ENCODE measurements at regions not wholly inside any gene's neighbourhood (a gene's known extent, or its start where the extent isn't known, plus 50 kb on each side); places are given as distances from the start of the nearest gene placed in this dataset.

DNA sequence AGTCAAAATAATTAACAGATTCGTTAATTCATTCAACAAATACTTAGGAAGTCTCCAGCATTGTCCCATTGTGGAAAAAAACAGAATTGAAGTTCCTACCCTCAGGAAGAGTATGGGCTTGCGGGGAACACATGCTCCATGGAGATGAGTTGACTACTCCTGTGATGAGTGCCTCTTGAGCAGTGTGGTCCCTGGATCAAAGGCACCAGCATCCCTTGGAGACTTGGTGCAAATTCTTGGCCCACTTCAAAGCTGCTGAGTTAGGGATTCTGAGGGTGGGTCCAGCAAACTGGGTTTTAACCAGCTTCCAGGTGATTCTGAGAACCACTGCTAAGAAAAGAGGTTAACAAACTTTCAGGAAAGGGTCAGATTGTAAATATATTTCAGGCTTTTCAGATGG lies 361.6 kb downstream of the MYCN start:
- ChIA-PET CTCF (no interaction called here), POLR2A (no interaction called here)
- DNase-seq (ENCODE audit: extremely low spot score): no peak
- TF ChIP-seq, protein P1, sequence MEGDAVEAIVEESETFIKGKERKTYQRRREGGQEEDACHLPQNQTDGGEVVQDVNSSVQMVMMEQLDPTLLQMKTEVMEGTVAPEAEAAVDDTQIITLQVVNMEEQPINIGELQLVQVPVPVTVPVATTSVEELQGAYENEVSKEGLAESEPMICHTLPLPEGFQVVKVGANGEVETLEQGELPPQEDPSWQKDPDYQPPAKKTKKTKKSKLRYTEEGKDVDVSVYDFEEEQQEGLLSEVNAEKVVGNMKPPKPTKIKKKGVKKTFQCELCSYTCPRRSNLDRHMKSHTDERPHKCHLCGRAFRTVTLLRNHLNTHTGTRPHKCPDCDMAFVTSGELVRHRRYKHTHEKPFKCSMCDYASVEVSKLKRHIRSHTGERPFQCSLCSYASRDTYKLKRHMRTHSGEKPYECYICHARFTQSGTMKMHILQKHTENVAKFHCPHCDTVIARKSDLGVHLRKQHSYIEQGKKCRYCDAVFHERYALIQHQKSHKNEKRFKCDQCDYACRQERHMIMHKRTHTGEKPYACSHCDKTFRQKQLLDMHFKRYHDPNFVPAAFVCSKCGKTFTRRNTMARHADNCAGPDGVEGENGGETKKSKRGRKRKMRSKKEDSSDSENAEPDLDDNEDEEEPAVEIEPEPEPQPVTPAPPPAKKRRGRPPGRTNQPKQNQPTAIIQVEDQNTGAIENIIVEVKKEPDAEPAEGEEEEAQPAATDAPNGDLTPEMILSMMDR (IDR thresholded peaks at IDR 0.05; ENCODE audit: control extremely low read depth, extremely low read depth, low read depth, missing control alignments): no peak

DNA sequence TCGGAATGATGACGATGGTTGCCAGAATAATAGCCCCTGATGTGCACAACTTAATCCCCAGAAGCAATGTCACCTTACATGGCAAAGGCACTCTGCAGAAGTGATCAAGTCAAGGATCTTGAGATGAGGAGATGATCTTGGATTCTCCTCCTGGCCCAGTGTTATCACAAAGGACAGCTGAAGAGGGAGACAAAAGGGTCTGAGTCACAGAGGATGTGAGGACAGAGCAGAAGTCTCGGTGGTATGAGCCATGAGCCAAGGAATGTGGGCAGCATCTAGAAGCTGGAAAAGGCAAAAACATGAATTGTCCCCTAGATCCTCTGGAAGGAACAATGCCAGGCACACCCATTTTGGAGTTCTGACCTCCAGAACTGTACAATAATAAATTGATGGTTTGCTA lies 358.5 kb downstream of the MYCN start:
- ChIA-PET POLR2A (no interaction called here), CTCF (interaction anchor here (0.8 to 1.1 kb wide), 2 partner anchors 12 to 40 kb away, joined by 3 read pairs; no protein-coding TSS in a partner anchor)
- TF ChIP-seq, protein P1 (IDR thresholded peaks at IDR 0.05; ENCODE audit: control extremely low read depth, extremely low read depth, low read depth, missing control alignments): no peak
- no peak for DNase-seq (ENCODE audit: extremely low spot score)

DNA sequence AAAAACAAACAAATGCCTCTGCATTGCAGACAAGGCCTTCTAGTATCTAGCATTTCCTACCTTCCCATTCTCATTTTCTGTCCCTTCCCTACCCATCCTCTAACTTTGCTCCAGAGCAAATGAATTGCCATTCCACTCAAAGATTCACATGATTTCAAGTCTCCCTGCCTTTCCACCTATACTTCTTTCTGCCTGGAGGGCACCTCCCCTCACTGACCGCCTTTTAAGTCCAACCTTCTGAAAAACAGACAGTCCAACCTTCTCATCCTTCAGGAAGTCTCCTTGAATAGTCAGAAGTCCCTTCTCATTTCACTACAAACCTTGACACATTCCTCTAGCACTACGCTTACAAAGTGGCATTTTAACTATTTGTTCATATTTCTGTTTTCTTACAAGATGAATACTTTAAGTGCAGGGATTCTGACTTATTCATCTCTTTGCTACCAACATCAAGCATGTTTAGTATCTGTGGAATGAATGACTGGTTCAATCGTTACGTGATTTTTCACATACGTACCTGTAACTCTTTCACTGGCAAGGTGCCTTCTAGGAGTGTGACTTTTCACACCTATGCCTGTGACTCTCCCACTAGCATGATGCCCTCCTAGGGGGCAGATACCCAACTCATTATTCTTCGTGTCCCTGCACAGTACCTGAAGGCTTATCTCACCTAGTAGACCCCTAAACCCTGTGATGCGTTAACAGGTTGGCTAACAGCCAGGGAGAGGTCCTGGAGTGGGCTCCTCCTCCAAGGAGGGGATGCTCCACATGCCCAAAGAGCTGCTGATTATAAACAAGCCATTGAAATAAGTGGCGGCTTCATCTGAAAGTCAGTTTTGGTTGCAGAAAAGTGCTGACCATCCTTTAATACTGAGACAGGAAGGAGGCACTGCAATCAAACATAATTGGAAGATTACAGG lies 356.2 kb downstream of the MYCN start:
- CTCF ChIA-PET: no interaction called here
- TF ChIP-seq, protein P1 (IDR thresholded peaks at IDR 0.05; ENCODE audit: control extremely low read depth, extremely low read depth, low read depth, missing control alignments): no peak
- DNase-seq (ENCODE audit: extremely low spot score): no peak
- POLR2A ChIA-PET: no interaction called here

DNA sequence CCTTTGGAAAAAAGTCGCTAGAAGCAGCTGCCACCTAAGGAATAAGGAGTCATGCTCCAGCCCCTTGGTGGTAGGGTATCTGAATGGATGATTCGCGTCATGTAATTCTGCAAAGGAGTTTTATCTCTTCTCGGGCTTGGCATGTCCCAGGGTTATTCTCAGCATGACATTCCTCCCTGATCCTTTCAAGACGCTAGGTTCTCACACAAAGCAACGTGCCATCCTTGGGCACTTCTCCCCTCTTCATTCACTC lies 355.6 kb downstream of the MYCN start:
- TF ChIP-seq, protein P1 (IDR thresholded peaks at IDR 0.05; ENCODE audit: control extremely low read depth, extremely low read depth, low read depth, missing control alignments): no peak
- ChIA-PET CTCF (no interaction called here), POLR2A (no interaction called here)
- no peak for DNase-seq (ENCODE audit: extremely low spot score)

DNA sequence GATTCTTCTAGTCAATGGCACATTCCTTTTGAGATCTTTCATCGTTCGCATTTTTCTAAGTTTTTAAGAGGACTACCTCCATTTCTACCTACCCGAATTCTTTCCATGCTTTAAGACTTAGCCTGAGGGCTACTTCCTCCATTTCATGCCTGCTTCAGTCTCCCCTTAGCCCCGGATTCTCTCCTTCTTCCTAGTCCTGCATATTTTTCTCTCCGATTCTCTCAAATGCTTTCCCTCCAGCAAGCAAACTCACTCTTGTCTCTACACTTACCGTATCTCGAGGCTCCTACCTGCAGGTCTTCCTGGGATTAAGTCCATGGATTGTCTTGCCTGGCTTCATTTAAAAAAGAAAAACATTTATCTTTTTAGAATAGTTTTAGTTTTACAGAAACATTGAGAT lies 354.4 kb downstream of the MYCN start:
- TF ChIP-seq, protein P1 (IDR thresholded peaks at IDR 0.05; ENCODE audit: control extremely low read depth, extremely low read depth, low read depth, missing control alignments): no peak
- POLR2A ChIA-PET: no interaction called here
- CTCF ChIA-PET: interaction anchor here (1.1 kb wide), 1 partner anchor 13 kb away, joined by 3 read pairs; no protein-coding TSS in a partner anchor
- no peak for DNase-seq (ENCODE audit: extremely low spot score)

DNA sequence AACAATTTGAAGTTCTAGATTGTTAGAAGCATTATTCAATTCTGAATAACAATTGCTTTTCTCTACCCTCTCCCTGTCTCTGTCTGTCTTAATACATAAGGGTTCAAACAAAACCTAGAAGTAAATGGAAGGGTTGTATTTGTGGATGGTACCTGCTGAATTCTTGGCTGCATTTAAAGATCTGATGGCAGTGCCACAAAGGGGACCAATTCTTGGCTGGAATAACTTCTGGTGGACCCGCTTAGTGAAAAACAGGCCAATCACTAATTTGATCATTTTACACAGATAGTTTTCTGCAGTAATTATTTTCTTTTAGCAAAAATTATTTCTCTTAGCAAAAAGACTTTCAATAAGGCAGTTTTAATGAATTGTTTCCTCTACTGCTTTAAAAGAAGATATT lies 353.5 kb downstream of the MYCN start:
- DNase-seq (ENCODE audit: extremely low spot score): no peak
- POLR2A ChIA-PET: no interaction called here
- CTCF ChIA-PET: no interaction called here

More for the DNA sequence above, 353.5 kb downstream of the MYCN start:
- TF ChIP-seq, protein P1 (IDR thresholded peaks at IDR 0.05; ENCODE audit: control extremely low read depth, extremely low read depth, low read depth, missing control alignments): no peak

All from GM10248 (cell line).